ENCODE measurements at regions not wholly inside any gene's neighbourhood (a gene's known extent, or its start where the extent isn't known, plus 50 kb on each side); places are given as distances from the start of the nearest gene placed in this dataset.
"Not testable (repeated sequence)": the region's sequence is repeated elsewhere in the genome, so short reads cannot be mapped to it uniquely, and the experiment has no call there.

DNA sequence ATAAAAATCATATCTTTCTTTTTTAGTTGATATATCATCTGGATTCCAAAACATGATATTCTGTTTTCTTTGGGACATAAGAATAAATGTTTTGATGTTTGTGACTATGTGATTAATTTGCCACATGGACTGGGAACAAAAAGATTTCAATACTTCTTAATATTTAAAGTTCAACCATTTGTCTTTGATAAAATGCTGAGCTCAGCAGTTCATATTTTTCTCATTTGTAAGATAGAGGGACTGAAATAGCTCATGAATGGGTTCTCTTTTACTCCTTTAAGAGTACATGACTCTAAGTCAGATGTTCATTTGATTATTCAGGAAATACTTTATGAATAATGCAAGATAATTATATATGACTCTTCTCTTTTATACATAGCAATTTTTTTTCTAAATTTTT, 205.9 kb upstream of the FAM47A start:
- no peak overlapping the region for H3K4me2 ChIP-seq (ENCODE audit: low read length)
- POLR2A ChIA-PET = no interaction called here
- no peaks in the 10 kb centered on the region for H4K20me1 ChIP-seq (ENCODE audit: insufficient read depth)
- no peaks in the 10 kb centered on the region for H3K9me3 ChIP-seq (ENCODE audit: control insufficient read depth in 1 of 2, insufficient read depth in 1 of 2, low read depth in 1 of 2, low read length in 2 of 2)
- CTCF ChIA-PET = no interaction called here
- no peak overlapping the region for H3K27ac ChIP-seq (ENCODE audit: low read depth, low read length)
- intact Hi-C loops (cut with micrococcal nuclease) = no loop called here
- TF ChIP-seq POLR2AphosphoS5 (IDR thresholded peaks at IDR 0.05; ENCODE audit: low read depth, low read length) (no peak), FOSL1 (IDR thresholded peaks at IDR 0.05; ENCODE audit: low read depth) (no peak)
- TF ChIP-seq, protein P1, sequence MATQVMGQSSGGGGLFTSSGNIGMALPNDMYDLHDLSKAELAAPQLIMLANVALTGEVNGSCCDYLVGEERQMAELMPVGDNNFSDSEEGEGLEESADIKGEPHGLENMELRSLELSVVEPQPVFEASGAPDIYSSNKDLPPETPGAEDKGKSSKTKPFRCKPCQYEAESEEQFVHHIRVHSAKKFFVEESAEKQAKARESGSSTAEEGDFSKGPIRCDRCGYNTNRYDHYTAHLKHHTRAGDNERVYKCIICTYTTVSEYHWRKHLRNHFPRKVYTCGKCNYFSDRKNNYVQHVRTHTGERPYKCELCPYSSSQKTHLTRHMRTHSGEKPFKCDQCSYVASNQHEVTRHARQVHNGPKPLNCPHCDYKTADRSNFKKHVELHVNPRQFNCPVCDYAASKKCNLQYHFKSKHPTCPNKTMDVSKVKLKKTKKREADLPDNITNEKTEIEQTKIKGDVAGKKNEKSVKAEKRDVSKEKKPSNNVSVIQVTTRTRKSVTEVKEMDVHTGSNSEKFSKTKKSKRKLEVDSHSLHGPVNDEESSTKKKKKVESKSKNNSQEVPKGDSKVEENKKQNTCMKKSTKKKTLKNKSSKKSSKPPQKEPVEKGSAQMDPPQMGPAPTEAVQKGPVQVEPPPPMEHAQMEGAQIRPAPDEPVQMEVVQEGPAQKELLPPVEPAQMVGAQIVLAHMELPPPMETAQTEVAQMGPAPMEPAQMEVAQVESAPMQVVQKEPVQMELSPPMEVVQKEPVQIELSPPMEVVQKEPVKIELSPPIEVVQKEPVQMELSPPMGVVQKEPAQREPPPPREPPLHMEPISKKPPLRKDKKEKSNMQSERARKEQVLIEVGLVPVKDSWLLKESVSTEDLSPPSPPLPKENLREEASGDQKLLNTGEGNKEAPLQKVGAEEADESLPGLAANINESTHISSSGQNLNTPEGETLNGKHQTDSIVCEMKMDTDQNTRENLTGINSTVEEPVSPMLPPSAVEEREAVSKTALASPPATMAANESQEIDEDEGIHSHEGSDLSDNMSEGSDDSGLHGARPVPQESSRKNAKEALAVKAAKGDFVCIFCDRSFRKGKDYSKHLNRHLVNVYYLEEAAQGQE (IDR thresholded peaks at IDR 0.05; ENCODE audit: low read depth) = no peak
- BruUV-seq (replicated peaks) = no TSS peak
- H3K27me3 ChIP-seq (ENCODE audit: insufficient read depth, low read length) = no peaks in the 10 kb centered on the region
- H3K79me2 ChIP-seq (ENCODE audit: insufficient read depth, low read length) = no peaks in the 10 kb centered on the region
- H3K4me3 ChIP-seq (replicated peaks in 1 of 2; ENCODE audit: low read depth in 1 of 2, low read length in 2 of 2) = no peak overlapping the region
- H3K9ac ChIP-seq (ENCODE audit: low read length) = no peak overlapping the region
- RAD21 ChIA-PET (ENCODE audit: low non-redundant PET in 1 of 2, low total read pairs in 2 of 2, uncharacterized antibody in 2 of 2, unreplicated experiment in 2 of 2) = no interaction called here
- no peaks in the 10 kb centered on the region for H3K4me1 ChIP-seq (ENCODE audit: control insufficient read depth in 1 of 2, insufficient read depth in 2 of 2, low read length in 2 of 2)
- DNase-seq (ENCODE audit: low read depth, low spot score) (no peak), ATAC-seq (no peak)
- H3K9me2 ChIP-seq (ENCODE audit: insufficient read depth) = no peaks in the 10 kb centered on the region
- H2AFZ ChIP-seq (ENCODE audit: low read depth, low read length, poor library complexity, severe bottlenecking) = no peak overlapping the region
- H3K36me3 ChIP-seq (ENCODE audit: control insufficient read depth in 1 of 2, insufficient read depth in 2 of 2, low read length in 2 of 2) = no peaks in the 10 kb centered on the region

DNA sequence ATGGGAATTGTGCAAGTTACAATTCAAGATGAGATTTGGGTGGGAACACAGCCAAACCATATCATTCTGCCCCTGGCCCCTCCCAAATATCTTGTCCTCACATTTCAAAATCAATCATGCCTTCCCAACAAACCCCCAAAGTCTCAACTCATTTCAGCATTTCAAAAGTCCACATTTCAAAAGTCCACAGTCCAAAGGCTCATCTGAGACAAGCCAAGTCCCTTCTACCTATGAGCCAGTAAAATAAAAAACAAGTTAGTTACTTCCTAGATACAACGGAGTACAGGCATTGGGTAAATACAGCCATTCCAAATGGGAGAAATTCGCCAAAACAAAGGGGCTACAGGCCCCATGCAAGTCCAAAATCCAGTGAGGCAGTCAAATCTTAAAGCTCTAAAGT, 203.3 kb upstream of the FAM47A start:
- RAD21 ChIA-PET (ENCODE audit: low non-redundant PET in 1 of 2, low total read pairs in 2 of 2, uncharacterized antibody in 2 of 2, unreplicated experiment in 2 of 2); H3K9me3 ChIP-seq (ENCODE audit: control insufficient read depth in 1 of 2, insufficient read depth in 1 of 2, low read depth in 1 of 2, low read length in 2 of 2); H3K4me1 ChIP-seq (ENCODE audit: control insufficient read depth in 1 of 2, insufficient read depth in 2 of 2, low read length in 2 of 2); BruUV-seq (replicated peaks); H3K4me3 ChIP-seq (replicated peaks in 1 of 2; ENCODE audit: low read depth in 1 of 2, low read length in 2 of 2); H3K27ac ChIP-seq (ENCODE audit: low read depth, low read length); H2AFZ ChIP-seq (ENCODE audit: low read depth, low read length, poor library complexity, severe bottlenecking); POLR2A ChIA-PET; H3K4me2 ChIP-seq (ENCODE audit: low read length); ATAC-seq; H4K20me1 ChIP-seq (ENCODE audit: insufficient read depth); DNase-seq (ENCODE audit: low read depth, low spot score); H3K27me3 ChIP-seq (ENCODE audit: insufficient read depth, low read length); intact Hi-C loops (cut with micrococcal nuclease); H3K36me3 ChIP-seq (ENCODE audit: control insufficient read depth in 1 of 2, insufficient read depth in 2 of 2, low read length in 2 of 2); H3K9ac ChIP-seq (ENCODE audit: low read length); H3K79me2 ChIP-seq (ENCODE audit: insufficient read depth, low read length); CTCF ChIA-PET; H3K9me2 ChIP-seq (ENCODE audit: insufficient read depth): not testable (repeated sequence)

Data from HCT116 (cell line).